Effector CD4-positive, alpha-beta T cell (primary cell): ENCODE measurements at regions not wholly inside any gene's neighbourhood (a gene's known extent, or its start where the extent isn't known, plus 50 kb on each side); places are given as distances from the start of the nearest gene placed in this dataset.

ENCODE experiments used
- DNase-seq: peaks from one replicate; pipeline ENCODE4 v3.0.0-alpha.2; 2020

DNA sequence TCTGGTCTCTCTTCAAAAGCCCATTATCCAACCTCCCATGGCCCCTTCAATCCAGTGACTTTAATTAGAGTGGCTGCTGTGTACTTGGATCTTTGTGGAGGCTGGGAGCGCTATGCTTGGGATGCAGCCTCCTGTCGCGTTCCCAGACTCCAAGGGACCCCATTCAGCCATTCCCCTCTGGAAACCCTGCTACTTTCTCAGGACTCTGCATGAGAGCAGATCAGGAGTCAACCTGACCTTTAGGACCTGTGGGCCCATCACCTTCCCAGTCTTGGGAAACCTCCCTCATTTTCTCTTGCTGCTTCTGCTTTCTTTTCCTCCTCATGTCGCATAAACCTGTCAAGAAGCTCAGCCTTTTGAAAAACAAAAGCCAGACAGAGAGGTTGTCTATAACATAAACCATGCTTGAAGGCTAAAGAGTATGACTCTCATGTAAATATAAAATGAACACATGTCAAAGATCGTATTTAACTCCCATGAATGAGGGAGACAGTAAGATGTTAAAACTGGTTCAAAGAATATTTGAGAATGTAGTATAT lies 143.1 kb upstream of the PELI1 start:
- no peak for DNase-seq

DNA sequence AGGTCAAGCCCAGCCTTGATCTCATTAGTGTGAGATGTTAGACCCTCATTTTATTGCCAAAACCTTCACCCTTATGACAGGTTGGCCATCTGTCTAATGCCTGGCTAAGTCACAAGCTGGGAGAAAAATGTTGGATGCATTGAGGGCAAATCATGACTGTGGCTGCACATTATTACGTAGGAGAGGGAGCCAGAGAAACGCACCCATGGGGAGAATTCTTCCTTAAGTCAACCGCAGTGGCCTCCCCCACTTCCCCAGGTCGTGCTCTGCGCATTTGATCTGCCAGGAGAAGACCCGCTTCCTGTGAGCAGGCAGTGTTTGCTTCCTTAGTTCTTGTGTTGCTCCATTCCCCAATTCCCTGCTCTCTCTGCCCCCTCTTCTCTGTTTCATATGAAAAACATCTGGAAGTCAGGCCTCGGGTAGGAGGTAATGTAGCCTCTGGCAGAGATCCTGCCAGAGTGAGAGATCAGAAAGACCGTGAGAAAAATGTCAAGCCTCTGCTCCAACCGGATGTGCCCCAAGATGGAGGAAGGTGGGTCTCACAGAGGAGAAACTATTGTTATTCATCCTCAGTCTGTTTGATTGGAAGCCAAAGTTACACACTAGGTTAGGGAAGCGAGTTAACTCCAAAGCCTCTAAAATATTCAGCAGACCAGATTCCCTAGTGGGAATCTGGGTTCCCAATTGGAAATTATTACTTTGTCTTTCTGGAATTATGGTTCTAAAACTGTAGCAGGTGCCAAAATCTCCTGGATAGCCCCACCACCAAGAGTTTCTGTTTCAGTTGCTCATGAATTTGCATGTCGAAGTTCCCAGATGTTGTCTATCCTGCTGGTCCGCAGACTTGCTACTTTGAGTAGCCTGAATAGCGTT lies 144.3 kb upstream of the PELI1 start:
- DNase-seq, result no peak

DNA sequence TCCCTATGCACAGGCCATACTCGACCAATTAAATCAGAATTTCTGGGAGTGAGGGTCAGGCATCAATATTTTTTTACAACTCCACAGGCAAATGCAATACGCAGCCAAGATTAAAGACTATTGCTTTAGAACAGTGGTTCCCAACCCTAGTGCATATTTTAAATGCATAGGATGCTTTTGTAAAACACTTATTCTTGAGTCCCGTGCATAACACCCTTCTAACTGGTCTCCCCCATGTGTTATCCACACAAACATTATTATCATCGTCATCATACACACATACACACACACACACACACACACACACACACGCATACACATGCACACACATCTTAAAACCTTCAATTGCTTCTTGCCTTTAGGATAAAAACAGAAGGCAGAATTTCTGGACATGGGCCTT lies 145.0 kb upstream of the PELI1 start:
- no peak for DNase-seq

DNA sequence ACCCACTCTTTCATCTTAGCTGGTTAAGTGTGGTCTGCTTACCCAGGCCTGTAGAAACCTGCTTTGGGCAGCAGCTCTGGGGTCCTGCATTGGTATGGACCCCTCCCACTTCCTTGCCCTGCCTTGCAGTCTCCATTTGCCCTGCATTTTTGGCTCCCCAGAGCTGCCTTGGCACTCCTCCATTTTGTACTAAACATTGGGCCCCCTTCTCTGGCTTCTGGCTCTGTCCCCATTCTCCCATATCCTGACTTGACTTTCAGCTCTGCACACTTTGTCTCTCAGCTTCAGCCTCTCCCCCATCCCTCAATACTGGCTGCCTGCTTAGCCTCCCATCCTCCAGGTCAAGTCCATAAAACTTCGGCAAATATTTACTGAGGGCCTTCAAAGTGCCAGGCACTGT lies 145.5 kb upstream of the PELI1 start:
- DNase-seq, result no peak

DNA sequence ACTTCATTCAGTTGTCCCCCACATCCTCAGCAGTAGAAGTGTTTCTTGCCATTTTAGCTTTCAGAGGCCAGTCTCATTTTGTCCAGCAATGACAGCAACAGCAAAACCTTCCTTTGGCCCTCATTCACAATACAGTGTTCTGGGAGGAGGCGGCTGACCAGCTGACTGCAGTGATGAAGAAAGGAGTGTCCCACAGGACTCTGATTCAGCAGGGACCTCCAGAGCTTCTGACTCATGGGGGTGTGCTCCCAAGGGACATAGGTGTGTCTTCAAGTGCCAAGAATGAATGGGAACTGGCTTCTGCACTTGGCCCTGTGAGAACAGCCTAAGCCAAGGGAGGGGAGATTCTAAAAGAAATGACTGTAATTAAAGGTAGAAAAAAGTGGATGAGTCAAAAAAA lies 147.0 kb upstream of the PELI1 start:
- DNase-seq, result no peak

DNA sequence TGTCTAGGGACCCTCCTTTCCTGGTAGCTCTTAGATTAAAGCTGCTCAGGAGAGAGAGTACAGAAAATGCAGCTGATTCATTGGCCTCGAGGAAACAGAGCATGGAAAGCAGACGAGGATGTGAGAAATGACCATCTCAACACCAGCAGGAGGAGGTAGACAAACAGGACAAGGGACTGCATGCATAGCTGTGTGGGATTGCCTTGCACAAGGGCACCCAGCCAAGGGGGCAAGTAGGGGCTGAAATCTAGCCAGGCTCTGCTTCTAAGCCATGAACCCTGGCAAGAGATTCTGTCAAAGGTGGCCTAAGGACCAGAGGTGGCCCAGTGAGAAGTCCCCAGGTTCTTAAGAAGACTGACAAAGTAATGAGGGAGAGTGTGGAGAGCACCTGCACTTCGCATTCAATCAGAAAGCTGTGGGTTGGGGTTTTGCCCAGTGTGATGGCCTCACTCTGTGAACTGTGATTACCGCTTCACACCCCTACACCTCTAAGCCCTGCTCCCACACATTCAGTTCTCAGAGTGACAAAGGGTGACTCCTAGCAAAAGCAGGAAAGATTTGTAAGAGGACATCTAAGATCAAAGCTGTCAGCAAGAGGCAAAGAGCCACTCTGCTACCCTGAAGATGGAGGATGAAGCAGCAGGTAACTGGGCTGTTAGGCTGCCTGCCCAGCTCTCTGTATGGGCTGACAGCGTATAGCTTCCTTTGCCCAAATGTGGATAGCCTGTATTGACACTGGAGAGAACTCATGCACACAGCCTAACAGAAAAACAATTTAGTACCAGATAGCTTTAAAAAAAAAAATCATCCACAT lies 151.3 kb upstream of the PELI1 start:
- DNase-seq, result no peak

DNA sequence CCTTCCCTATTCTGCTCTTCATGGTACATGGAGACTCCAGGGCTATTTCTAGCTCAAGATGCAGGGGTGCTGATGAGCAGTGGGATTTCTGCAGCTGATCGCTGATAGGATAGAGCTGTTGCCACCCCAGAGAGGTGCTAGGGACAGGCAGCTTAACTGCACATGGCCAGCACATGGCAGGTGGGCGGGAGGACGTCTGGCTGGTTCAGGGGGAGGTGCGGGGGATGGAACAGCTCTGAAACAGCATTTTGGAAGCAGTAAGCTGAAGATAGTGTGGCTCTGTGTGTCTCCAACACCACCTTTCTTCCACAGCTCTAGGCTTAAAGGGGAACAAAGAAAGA lies 151.9 kb upstream of the PELI1 start:
- DNase-seq, result no peak

DNA sequence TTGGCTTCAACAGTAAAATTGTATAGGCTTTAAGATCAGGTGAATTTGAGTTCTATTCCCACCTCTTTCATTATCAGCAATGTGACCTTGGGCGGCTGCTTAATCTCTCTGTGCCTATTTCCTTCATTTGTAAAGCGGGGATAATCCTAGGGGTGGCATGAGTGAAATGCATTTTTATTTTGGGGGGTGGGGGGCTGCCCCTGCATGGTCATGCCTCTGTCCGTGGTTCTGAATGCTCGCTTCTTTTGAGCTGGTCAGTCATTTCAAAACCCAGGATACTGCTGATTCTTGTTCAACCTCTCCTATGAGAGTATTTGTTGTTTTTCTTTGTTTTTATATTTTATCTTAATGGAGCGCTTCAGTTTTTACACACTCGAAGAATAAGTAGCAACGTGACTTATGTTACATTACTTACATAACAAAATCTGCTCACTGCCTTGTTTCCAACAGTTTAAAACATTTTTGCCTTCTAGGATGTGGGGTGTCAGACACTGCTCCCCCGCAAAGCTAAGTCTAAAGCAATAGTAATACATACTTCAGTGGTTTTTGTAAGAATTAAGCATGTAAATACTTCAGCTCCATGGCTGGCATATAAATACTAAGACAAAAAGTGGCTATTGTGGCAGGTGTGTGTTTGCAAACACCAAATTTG lies 152.6 kb upstream of the PELI1 start:
- no peak for DNase-seq

DNA sequence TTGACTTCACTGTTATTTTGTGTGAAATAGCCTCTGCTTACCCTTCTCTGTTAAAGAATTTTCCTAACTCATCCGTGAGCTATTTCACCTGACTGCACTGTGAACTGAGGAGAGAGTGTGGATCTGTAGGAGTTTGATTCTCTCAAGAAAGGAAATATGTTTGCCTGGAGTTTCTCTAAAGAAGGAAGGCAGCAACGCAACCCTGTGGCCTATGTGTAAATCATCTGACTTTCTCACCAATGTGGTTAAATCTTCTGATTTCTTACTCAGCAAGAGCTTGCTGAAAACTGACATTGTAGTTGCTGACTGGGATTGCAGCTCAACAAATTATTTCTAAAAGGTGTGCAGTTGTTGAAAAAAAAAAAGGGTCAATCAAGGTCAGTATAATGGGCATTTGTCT lies 153.9 kb upstream of the PELI1 start:
- no peak for DNase-seq

DNA sequence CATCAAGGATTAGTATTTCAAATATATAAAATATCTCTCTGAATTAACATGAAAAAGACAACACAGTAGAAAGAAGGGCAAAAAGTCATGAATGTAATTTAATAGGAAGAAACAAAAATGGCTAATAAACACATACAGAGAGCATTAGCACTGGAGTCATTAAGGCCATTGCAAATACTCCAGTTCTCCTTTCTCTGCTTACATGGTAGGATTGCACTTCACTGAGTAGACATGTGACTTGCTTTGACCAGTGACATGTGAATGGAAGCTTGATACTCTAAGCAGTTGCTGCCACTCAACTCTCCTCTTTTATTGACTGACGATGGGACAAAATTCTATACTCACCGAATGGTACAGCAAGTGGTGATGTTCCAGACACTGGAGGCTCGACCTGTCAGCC lies 153.9 kb upstream of the LGALSL start:
- no peak for DNase-seq

DNA sequence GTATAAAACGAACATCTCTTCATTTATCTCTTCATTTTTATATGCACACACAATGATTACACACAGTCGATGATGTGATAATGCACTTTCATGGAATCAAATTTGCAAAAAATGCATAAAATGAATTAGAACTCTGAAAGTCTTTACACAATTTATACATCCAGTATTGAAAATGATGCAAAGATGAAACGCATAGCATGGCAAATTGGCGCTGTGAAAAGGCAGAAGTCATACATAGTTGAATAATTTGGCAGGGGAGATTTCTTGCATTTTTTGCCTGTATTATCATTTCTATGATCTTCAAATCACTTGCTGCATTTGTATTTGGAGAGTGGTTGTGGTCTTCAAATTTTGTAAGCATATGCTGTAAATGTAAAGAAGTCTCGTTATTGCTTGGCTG lies 150.7 kb upstream of the LGALSL start:
- no peak for DNase-seq

DNA sequence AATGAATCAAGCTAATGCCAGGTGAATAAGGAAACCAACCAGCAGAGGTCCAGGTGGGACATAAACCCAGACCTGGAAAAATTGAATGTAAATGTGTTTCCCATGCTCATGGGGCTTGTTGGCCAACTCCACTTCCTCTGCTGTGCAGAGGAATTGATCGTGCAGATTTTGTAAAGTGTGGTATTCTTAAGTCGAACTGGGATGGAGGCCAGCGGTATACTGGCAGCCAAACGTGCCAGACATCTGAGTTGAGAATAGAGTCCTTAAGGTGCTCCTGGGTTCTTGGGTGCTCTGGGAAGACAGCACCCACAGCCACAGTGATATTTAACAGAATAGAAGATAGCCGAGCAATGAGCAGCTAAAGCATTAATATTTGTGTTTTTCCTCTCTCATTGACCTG lies 146.5 kb upstream of the LGALSL start:
- DNase-seq, result no peak

DNA sequence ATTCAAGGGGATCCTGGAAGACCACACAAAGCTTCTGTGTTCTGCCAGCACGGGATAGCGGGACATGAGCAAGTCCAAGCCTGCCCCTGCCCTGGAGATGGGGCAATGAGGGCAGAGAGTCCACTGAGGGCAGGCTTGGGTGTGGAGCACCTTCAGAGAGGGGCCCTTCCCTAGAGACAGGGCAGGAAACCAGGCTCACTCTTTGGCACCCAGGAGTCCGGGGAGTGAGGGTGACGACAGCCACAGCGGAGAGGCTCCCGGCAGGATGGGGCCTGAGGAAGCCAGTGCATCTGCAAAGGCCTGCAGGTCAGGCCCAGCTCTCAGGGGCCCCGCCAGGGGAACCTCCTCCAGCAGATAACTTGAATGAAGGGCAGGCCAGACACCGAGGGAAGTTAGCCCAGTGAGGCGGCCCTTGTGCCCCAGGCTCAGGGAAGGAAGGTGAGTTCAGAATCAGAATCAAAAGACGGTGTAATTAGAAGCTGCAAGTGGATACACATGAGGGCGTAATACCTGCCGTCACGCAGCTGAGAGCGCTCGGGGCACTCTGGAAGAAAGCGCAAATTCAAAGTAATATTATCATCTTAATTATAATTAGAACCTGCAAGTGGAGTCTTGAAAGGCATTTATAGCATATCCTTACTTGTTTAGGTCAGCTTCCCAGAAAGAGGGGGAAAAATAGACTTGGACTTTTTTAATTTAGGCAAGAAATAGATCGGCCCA lies 142.6 kb upstream of the LGALSL start:
- no peak for DNase-seq

DNA sequence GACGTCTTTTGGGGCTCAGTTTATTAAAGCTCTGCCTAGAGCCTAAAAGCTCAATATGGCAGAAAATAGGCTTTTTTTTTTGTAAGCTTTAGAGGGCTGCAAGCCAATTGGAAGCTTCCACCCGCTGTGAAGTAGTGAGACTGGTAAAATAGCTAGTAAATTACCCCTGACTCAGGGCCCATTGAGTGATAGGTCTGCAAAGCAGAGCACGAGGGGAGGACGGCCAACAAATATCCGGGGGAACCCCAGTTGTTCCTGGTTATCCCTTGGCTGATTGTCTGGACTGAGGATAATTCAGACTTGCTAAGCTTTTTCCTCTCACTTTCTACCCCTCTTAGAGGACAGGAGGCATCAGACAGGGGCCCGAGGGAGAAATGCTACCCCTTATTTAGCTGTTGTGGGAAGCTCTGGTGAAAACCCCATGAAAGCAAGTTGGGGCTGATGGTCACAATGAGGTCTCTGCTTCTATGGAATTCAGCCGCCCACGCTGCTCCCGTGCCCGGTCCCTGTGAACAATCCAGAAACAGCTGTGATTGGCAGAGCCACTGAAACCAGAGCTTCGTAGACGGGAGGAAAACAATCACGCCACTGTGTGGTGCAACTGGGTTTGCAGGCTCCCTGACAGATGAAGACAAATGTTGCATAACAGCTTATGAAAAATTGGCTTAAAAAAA lies 141.9 kb upstream of the LGALSL start:
- DNase-seq, result no peak

DNA sequence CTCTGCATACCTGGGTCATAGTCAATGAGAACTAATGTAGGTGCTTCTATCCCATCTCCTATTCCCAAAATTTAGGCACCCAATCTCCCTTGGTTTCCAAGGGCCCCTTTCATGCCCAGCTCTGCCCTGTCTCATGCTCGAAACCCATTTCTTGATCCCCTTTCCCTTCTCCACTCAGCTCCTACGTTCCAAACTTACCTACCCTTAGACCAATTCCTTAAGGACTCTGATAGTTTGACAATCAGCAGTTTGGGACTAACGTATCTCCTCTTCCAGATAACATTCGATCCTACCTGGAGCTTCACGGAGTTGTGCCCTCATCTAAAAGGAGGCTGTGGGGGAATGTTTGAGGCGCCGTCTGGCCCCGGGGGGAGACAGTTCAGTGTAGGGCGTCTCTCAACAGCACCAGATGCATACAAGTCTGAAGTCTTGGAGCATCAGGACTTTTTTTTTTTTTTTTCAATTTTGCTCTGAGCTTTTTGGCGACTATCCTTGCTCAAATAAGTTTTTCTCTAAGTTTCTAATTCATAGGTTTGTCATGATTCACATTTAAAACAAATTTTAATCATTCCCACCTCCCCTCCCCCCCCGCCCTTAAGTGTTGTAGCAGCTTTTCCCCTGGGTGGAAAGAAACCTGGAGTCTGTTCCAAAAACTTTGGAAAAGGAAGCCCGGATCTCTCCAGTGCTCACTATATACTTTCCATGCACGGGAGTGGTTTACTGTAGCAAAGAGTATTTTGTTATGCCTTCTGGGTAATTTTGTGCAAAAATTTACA lies 141.2 kb upstream of the LGALSL start:
- no peak for DNase-seq

DNA sequence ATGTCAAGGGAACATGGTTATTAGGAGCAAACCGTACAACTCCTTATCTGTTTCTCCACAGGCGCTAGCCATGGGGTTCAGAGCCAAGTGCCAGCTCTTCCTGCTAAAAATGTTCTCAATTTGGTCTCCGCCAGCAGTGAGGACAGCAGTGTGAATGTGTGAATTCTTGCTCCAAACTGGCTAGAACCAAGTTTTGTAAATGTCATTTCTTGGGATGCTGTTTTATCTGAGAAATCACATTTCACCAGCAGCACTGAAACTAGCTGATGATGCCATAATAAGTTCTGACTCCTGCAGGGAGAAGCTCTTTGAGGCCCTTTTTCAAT lies 140.6 kb upstream of the LGALSL start:
- DNase-seq, result no peak

DNA sequence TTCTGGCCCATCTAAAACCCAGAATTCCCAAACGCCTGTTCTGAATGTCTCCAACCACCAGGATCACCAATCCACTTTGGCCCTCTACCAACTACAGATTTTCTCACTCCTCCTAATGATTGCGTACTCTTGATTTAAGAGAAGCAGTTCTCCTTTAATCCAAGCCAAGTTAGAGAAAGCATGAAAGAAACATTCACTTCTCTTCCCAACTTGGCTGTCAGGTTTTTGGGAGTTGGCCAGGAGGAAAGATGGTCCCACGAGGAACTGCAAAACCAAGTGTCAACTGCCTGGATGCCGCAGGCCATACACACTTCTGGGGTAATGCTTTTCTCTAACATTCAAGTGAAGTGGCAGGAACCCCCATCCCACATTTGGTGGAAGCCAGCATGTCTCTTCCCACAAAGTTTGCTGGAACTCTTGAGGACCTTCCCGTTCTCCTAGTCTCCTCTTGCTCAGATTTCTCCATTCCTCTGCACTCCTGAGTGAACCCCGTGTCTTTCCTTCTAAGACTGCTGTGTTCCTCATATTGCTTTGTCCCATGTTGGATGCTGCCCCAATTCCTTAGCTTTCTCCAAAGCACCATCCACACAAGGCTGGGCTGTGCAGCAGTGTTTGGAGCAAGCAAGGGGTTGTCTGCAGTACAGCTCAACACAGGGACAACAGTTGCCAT lies 138.5 kb upstream of the LGALSL start:
- DNase-seq, result no peak

DNA sequence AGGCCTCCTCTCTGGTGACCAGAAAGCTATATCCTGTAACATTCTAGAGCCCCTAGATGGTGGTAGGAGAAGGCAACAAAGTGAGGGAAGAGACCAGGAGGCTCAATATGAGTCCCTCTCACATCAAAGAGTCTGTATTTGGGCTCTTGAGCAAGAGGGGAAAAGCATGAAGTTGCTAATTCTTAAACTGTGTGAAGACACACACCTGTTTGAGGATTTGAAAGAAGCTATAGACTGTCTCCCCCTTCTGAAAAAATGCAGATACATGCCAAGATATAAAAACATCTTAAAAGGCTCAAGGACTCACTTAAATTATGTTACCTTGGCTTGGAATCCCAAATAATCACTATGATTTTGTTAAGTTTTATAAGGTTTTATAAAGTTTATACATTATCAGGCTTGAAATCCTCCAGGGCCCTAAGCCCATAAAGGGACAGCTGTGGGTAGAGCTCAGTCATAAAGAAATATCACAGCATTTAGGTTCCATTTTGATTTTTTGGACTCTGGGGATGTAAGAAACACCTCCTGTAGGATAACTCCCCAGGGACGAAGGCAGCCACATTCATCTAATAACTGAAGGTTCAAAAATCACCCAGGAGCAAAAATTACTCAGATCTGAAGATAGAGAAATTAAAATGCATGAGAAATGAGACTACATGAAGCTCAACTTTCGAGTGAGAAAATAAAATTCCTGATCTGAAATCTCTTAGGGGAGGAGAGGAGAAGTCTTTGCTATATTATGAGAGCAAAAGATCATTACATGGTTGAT lies 136.1 kb upstream of the LGALSL start:
- no peak for DNase-seq

DNA sequence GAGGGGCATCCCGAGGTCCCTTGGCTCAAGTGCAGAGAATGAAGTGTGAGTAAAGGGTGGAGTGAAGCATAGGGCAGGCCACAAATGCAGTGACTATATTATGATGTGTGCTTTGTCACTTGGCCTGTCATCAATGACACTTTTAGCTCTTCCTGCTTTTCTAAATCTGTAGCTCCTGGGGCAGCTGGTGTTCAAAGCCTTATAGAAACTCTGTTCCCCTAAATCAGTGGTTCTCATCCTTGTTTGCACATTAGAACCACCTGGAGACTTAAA lies 135.6 kb upstream of the LGALSL start:
- no peak for DNase-seq

DNA sequence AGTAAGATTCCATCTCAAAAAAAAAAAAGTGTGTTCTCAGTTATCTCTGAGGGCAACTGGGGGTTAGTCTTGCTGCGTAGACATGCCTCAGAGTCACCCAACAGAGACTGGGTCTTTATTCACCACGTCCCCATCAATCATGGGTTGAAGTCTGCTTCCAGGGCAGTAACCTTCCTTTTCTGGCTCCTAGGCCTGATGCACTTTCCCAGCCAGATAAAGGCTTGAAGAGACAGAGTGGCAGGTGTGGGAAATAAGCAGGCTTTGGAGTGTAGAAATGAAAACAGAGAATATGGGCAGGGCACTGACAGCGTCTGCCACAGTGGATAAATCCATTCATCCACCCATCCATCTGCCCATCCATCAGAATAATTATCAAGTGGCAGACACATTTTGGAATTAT lies 134.1 kb upstream of the LGALSL start:
- DNase-seq, result no peak

DNA sequence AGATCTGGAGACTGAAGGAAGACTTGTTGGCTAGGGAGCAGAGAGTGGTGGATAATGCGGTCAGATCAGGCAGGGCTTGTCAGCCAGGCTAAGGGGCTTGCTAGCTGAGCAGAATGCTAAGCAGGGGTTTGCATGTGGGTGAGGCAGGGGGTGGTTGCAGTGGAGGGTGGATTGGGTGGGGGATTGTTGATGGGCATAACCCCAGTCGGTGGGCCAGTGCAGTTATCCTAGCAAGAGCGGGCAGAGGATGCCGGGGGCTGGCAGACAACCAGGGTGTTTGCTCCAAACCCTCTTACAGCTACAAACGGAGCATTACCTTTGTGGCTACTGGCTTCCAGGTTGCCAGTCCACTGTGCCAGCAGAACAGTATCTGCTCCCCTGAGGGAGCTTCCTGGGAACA lies 131.5 kb upstream of the LGALSL start:
- no peak for DNase-seq
